ENCODE measurements at regions not wholly inside any gene's neighbourhood (a gene's known extent, or its start where the extent isn't known, plus 50 kb on each side); places are given as distances from the start of the nearest gene placed in this dataset.

- H3K4me3 Mint-ChIP-seq: no peak overlapping the region
- peaks cover 31% of the 10 kb centered on the region for H3K4me1 Mint-ChIP-seq (ENCODE audit: low read depth)
- ATAC-seq: no peak
- no peak for DNase-seq
- no peak for TF ChIP-seq CTCF (IDR thresholded peaks at IDR 0.05)
- CTCF ChIA-PET: no interaction called here
- peaks cover 12% of the 10 kb centered on the region for H3K9me3 Mint-ChIP-seq
- intact Hi-C loops (cut with micrococcal nuclease): no loop called here
- POLR2A ChIA-PET: no interaction called here
- H3K27me3 Mint-ChIP-seq: no peaks in the 10 kb centered on the region
- no peak overlapping the region for H3K27ac Mint-ChIP-seq
- H3K36me3 Mint-ChIP-seq (ENCODE audit: low read depth): no peaks in the 10 kb centered on the region
Observed at GRCh38 chr6:25144919-25145318, 134.3 kb upstream of the CARMIL1 start.

GRCh38 chr6:25147223-25147622 is 132.0 kb upstream of the CARMIL1 start:
- ChIA-PET CTCF (interaction anchor here (0.9 to 2.1 kb wide), 3 partner anchors 10 to 76 kb away, joined by 3 to 6 read pairs (median 3); no protein-coding TSS in a partner anchor), POLR2A (interaction anchor here (0.9 to 1.5 kb wide), 5 partner anchors 8 to 63 kb away, joined by 3 to 4 read pairs (median 3); no protein-coding TSS in a partner anchor)
- peak; percentile 64 for ATAC-seq
- Mint-ChIP-seq H3K27ac (no peak overlapping the region), H3K27me3 (no peaks in the 10 kb centered on the region), H3K9me3 (peaks cover 12% of the 10 kb centered on the region), H3K4me1 (ENCODE audit: low read depth) (peaks cover 37% of the 10 kb centered on the region), H3K36me3 (ENCODE audit: low read depth) (no peaks in the 10 kb centered on the region), H3K4me3 (no peak overlapping the region)
- intact Hi-C loops (cut with micrococcal nuclease): no loop called here
- TF ChIP-seq CTCF (IDR thresholded peaks at IDR 0.05): no peak
- DNase-seq: no peak

- ChIA-PET POLR2A (interaction anchor here (1.4 kb wide), 1 partner anchor 12 kb away, joined by 5 read pairs; no protein-coding TSS in a partner anchor), CTCF (interaction anchor here (1.7 kb wide), 1 partner anchor 11 kb away, joined by 8 read pairs; no protein-coding TSS in a partner anchor)
- no peak overlapping the region for H3K27ac Mint-ChIP-seq
Observed at GRCh38 chr6:25150031-25150430, 129.1 kb upstream of the CARMIL1 start.

GRCh38 chr6:25150863-25151262 is 128.3 kb upstream of the CARMIL1 start:
- ATAC-seq: no peak
- ChIA-PET POLR2A (no interaction called here), CTCF (interaction anchor here (1.9 kb wide), 1 partner anchor 12 kb away, joined by 7 read pairs; no protein-coding TSS in a partner anchor)
- intact Hi-C loops (cut with micrococcal nuclease): no loop called here
- Mint-ChIP-seq H3K27ac (no peak overlapping the region), H3K9me3 (peaks cover 12% of the 10 kb centered on the region), H3K27me3 (no peaks in the 10 kb centered on the region), H3K4me1 (ENCODE audit: low read depth) (peaks cover 37% of the 10 kb centered on the region), H3K36me3 (ENCODE audit: low read depth) (no peaks in the 10 kb centered on the region), H3K4me3 (no peak overlapping the region)
- TF ChIP-seq CTCF (IDR thresholded peaks at IDR 0.05): no peak
- DNase-seq: no peak

More at GRCh38 chr6:25150031-25150430, 129.1 kb upstream of the CARMIL1 start:
- Mint-ChIP-seq H3K9me3 (peaks cover 12% of the 10 kb centered on the region), H3K36me3 (ENCODE audit: low read depth) (no peaks in the 10 kb centered on the region), H3K4me3 (no peak overlapping the region), H3K27me3 (no peaks in the 10 kb centered on the region), H3K4me1 (ENCODE audit: low read depth) (peaks cover 32% of the 10 kb centered on the region)
- no peak for TF ChIP-seq CTCF (IDR thresholded peaks at IDR 0.05)
- DNase-seq (no peak), ATAC-seq (no peak)
- intact Hi-C loops (cut with micrococcal nuclease): no loop called here

- ATAC-seq (no peak), DNase-seq (no peak)
- Mint-ChIP-seq H3K4me3 (no peak overlapping the region), H3K36me3 (ENCODE audit: low read depth) (peaks cover 2% of the 10 kb centered on the region), H3K4me1 (ENCODE audit: low read depth) (peaks cover 29% of the 10 kb centered on the region), H3K27me3 (no peaks in the 10 kb centered on the region), H3K9me3 (peaks cover 22% of the 10 kb centered on the region), H3K27ac (no peak overlapping the region)
- no peak for TF ChIP-seq CTCF (IDR thresholded peaks at IDR 0.05)
- ChIA-PET CTCF (interaction anchor here (1.0 kb wide), 1 partner anchor 21 kb away, joined by 3 read pairs; no protein-coding TSS in a partner anchor), POLR2A (interaction anchor here (0.9 kb wide), 1 partner anchor 17 kb away, joined by 3 read pairs; no protein-coding TSS in a partner anchor)
- intact Hi-C loops (cut with micrococcal nuclease): no loop called here
Observed at GRCh38 chr6:25153079-25153478, 126.1 kb upstream of the CARMIL1 start.

Measured in activated CD8-positive, alpha-beta T cell treated with anti-CD3 and anti-CD28 coated beads for 36 hours (primary cell).